HG03025 (cell line): ENCODE measurements at regions not wholly inside any gene's neighbourhood (a gene's known extent, or its start where the extent isn't known, plus 50 kb on each side); places are given as distances from the start of the nearest gene placed in this dataset.

Experiments
- ATAC-seq: cut with Tn5 transposase; IDR thresholded peaks from one replicate; pipeline ENCODE4 v1.9.1; 2021; ENCODE audit warnings: mild to moderate bottlenecking, moderate library complexity; ENCODE audit not compliant: unreplicated experiment, low FRiP score

DNA sequence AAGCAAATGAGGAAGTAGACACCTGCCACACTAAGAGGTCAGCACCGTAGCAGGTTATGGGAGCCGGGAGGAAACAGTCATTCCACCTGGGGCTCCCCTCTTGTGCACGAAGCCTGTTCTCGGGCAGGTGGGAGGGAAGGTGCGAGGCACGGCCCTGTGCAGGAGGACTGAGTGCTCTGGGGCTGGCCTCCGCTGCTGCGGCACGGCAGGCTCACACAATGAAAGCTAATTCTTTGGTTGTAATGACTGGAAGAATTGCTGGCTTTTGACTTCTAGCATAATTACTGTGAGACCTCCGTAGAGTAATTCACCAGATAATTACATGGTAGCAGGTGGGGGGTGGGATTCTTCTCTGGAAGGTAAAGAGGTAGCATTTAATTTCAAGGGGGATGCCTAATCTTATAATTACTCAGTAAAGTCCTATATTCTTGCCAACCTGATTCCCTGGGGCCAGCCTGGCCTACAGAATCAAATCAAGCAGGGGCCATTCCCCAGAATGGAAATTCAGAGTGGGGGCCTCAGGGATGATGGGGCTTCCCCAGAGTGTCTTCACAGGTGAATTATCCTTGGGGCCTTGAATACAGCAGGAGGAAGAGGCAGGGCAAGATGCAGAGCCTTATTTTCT, 129.1 kb downstream of the TPRA1 start:
- no peak for ATAC-seq

DNA sequence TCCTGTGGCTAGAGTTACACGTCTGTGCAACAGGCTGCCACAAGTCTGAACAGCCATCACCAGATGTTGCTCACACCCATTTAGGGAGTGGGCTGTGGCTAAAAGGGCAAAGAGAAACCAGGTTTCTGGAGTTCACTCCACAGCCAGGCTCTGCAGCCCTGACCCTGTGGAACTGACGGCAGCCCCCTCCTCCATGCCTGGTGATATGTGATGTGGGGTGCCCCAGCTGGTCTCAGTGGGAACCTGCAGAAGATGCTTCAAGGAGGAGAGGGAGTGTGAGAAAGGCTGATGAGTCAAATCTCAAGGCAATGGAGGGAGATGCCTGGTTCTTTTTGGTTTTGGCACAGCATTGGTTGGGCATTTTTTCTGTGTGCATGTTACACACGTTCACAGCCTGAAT, 130.6 kb downstream of the TPRA1 start:
- no peak for ATAC-seq

DNA sequence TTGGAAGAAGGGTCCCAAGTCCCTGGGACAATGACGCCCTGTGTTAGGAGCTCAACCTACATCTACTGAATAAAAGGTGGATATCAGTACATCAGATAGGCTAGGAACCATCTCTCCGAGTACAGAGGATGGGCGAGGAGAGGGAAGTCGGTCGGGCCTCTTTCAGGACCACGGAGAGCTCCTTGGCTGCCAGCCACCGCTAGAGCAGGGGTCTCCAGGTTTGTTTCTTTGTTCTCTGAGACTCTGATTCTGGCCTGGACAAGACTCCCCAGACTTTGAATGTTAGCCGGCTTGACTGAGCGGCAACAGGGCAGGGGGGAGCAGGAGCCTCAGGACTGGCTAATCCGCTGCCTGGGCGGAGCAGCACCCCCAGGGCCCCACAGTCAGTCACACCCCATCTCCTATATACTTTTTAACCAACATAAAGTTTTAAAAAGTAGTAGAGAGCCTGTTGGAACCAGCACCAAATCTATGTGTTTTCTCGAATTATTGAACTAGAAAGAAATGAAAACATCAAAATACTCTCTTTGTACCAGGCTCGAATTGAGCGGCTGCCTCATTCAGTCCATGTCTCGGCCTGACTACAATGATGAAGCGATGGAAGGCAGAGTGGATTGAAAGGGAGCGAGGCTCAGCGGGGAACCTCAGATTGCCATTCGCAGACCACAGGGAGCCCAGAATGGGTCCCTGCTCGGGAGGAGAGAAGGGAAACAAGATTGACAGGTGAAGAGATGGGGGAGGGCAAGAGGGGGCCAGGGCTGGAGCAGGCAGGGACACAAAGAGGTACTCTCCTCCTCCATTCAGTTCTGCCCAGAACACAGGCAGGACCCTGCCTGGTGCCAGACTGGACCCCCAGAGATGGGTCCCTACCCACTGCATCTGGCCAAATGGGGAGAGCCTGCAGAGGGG, 131.6 kb downstream of the TPRA1 start:
- ATAC-seq: no peak

GRCh38 chr3:127457546-127458145, 132.9 kb downstream of the TPRA1 start:
- no peak for ATAC-seq

GRCh38 chr3:127457094-127457475, 133.4 kb downstream of the TPRA1 start:
- no peak for ATAC-seq

- ATAC-seq: no peak
These were observed 134.0 kb downstream of the TPRA1 start for GRCh38 chr3:127456471-127457093.

DNA sequence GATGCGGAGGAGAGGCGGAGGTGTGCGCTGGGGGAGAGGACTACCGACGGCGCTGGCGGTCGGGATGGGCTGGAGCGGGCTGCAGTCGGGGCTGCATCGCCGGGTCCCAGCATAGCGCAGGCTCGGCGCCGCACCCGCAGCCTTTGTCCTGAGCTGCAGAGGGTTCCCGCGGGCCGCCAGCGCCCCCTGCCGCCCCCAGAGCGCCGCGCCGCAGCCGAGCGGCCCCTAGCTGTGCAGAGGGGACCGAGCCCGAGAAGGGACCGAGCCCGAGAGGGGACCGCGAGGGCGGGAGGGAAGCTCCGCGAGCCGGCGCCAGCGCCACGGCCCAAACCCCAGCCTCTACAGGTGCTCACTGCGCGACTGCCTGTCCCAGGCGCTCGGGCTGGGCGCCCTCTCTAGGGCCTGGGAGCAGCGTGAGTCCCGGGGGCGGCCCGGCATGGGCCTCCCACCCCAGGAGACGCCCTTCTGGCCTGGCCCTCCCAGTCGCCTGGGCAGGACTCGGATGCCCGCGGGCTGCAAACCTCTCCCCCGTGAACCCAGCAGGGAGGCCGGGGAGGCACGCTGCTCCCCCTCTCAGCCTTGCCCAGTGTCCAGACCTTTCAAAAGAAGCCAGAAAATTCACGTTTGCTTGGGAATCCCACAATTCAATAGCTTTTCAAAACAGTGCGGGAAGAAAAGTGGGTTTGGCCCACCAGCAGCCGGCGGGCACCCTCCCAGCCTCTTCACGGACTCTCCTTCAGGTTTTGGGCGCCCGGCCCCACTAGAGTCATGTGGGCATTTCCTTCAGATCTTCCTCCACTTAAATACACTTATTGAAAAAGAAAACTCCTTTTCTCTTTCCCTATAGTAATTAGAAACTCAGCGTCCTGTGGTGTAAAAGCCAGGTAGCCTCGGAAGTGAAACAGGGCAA, 134.7 kb downstream of the TPRA1 start:
- no peak for ATAC-seq

DNA sequence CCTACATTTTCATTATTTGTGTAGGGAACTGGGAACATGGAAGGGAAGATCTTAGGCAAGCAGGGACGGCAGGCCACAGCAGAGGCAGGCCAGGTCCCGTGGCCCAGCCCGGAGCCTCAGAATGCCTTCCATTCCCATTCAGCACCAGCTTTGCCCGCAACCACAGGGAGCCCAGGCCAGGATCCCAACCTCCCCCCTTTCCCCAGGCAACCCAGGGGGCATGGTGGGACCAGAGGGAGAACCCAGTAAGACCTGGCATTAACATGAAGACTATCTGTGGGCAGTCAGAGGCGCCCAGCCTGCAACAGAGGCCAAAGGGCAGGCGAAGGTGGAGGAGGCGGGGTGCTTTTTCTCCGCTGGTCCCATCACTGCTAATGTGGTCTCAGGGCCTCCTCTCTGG, 135.6 kb downstream of the TPRA1 start:
- ATAC-seq: no peak

- no peak for ATAC-seq
These were observed 136.5 kb downstream of the TPRA1 start for GRCh38 chr3:127454051-127454450.

DNA sequence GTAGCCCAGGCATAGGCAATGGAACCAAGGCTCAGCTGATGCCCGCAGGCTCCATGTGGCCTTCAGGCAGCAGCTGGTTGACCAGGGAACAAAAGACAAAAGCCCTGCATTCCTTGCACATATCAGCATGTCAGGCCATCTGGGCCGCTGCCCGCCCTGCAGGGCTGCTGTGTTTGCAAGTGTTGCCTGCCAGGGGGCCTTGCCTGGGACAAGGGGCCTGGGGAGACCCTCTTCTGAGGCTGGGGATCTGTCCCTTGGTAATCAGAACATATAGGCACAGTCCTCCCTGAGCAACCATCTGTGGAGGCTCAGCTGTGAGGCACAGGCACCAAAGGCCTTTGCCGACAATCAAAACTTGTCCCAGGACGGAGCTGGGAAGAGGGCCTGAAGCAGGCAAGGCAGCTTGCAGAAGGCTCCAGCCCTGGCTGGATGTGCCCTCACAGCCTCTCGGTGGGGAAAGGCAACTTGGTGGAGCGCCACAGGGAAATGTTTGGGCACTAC, 138.2 kb downstream of the TPRA1 start:
- no peak for ATAC-seq

- ATAC-seq: no peak
These were observed 139.2 kb downstream of the TPRA1 start for GRCh38 chr3:127451321-127451720.

DNA sequence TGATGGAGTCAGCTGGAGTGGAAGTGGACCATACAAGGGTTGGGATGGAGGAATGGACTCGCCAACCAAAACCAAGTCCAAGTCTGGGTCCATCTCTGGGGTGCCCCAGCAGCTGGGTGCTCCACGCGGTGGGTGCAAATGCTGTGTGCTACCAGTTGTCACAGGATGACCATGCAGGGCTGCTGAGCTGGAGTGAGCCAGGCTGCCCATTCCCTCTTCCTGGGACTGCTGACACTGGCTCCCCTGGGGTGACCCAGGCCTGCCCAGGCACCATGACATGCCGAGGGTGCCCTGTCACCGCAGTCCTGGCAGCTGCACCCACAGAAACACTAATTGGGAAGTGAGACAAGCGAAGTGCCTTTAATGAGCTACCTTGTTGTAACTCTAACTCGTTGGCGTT, 140.2 kb downstream of the TPRA1 start:
- ATAC-seq: no peak

GRCh38 chr3:127449486-127450212, 140.9 kb downstream of the TPRA1 start:
- no peak for ATAC-seq

GRCh38 chr3:127448671-127449070, 141.9 kb downstream of the TPRA1 start:
- no peak for ATAC-seq

GRCh38 chr3:127448161-127448561, 142.4 kb downstream of the TPRA1 start:
- ATAC-seq: no peak

GRCh38 chr3:127446756-127447155, 143.8 kb downstream of the TPRA1 start:
- no peak for ATAC-seq

GRCh38 chr3:127445581-127446343, 144.8 kb downstream of the TPRA1 start:
- no peak for ATAC-seq

DNA sequence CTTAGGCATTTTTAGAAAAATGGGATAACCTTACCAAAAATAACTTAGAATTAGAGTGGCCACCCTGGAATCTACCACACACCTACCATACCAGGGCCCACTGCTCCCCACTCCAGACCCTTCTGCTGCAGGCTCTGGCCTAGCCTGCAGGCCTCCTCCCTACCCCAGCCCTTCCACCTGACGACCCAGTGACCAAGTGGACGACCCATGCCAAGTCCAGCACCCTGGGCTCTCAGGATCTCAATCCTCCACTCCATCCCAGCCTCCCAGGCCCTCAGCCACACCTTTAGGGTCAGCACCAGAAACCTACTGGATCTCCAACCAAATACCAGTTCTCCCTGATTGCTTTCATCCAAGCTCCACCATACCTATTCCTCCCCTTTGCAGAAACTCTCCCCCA, 145.8 kb downstream of the TPRA1 start:
- no peak for ATAC-seq
